Thymus (tissue), 11 donors: ENCODE measurements at regions not wholly inside any gene's neighbourhood (a gene's known extent, or its start where the extent isn't known, plus 50 kb on each side); places are given as distances from the start of the nearest gene placed in this dataset.

Experiments used
- DNase-seq, 9 donors: peaks; one replicate each; pipeline ENCODE4 v3.0.0-alpha.2; 2013; ENCODE audit warnings: low spot score in 9 of 9, low read depth in 6 of 9, missing footprints in 1 of 9
- H3K27ac ChIP-seq, 2 donors: one replicate each; pipeline ENCODE4 v1.5.1; 2013; ENCODE audit warnings: control low read depth in 1 of 2, low read depth in 1 of 2, low read length in 1 of 2, mild to moderate bottlenecking in 1 of 2, moderate library complexity in 1 of 2
- H3K27me3 ChIP-seq, 2 donors: one replicate each; pipeline ENCODE4 v1.5.1; 2013; ENCODE audit warnings: low read length in 1 of 2; ENCODE audit not compliant: control insufficient read depth in 2 of 2, insufficient read depth in 1 of 2
- H3K36me3 ChIP-seq, 2 donors: one replicate each; pipeline ENCODE4 v1.5.1; 2013; ENCODE audit warnings: low read length in 1 of 2, mild to moderate bottlenecking in 1 of 2, moderate library complexity in 1 of 2; ENCODE audit not compliant: control insufficient read depth in 2 of 2, insufficient read depth in 2 of 2
- H3K4me1 ChIP-seq, 2 donors: one replicate each; pipeline ENCODE4 v1.5.1; 2013; ENCODE audit warnings: low read length in 2 of 2; ENCODE audit not compliant: control insufficient read depth in 2 of 2, insufficient read depth in 2 of 2
- H3K4me3 ChIP-seq, 2 donors: one replicate each; pipeline ENCODE4 v1.5.1; 2013; ENCODE audit warnings: low read length in 2 of 2, control low read depth in 1 of 2, mild to moderate bottlenecking in 1 of 2
- H3K9me3 ChIP-seq, 2 donors: one replicate each; pipeline ENCODE4 v1.5.1; 2013; ENCODE audit warnings: low read length in 1 of 2, mild to moderate bottlenecking in 1 of 2; ENCODE audit not compliant: control insufficient read depth in 2 of 2, insufficient read depth in 1 of 2
- WGBS: extraction: QIAGEN DNeasy Blood & Tissue Kit; methylation state at CpG from one replicate; pipeline ENCODE4 v1.1.7; 2013; 5-methylcytosine and 5-hydroxymethylcytosine counted together
- donor health status: healthy.

DNA sequence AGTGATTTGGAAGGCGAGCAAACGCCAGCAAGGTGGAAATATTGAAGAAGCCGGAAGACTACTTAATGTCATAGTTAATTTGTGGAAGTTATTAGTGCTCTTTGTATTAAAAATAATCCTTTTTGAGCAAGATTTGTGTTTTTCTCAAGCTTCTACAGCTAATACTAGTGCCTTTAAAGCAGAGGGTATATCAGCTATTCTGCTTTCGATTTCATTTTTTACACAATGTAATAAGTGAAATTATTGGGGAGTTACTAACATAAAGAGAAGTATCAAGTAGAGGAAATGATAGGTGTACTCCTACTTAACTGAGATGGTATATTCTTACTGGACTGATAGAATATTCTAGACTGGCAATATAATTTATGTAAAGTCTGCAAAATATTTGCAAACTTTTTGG is 392.4 kb upstream of the DCN start:
- WGBS, result 96% methylated on average over 4 of the region's 4 CpGs
- no peaks in the 10 kb centered on the region for H3K9me3 ChIP-seq
- no peaks in the 10 kb centered on the region for H3K27me3 ChIP-seq
- H3K4me1 ChIP-seq, result no peaks in the 10 kb centered on the region
- H3K27ac ChIP-seq, result no peak overlapping the region
- no peak for DNase-seq
- H3K36me3 ChIP-seq, result no peaks in the 10 kb centered on the region
- no peak overlapping the region for H3K4me3 ChIP-seq

DNA sequence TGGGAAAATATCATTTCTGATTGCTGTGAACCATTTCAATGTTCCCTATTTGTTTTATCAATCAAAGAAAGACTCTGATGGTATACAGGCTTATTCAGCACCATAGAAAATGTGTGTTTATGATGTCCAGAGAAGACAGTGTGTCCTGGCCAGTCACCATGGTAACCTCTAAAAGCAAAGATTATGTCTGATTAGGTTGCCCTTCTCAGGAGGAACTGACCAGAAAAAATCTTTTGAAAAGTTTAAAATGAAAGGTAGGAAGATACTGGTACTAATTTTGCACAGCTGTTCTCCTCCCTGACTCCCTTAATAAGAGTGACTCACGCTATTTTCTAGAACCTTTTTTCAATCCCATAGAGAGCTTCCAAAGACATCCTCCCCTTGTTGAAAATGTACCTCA is 391.8 kb upstream of the DCN start:
- Histone ChIP-seq H3K4me1 (no peaks in the 10 kb centered on the region), H3K27ac (no peak overlapping the region), H3K9me3 (no peaks in the 10 kb centered on the region), H3K4me3 (no peak overlapping the region), H3K27me3 (no peaks in the 10 kb centered on the region), H3K36me3 (no peaks in the 10 kb centered on the region)
- 97% methylated on average over 1 of the region's 1 CpG for WGBS
- DNase-seq, result no peak

DNA sequence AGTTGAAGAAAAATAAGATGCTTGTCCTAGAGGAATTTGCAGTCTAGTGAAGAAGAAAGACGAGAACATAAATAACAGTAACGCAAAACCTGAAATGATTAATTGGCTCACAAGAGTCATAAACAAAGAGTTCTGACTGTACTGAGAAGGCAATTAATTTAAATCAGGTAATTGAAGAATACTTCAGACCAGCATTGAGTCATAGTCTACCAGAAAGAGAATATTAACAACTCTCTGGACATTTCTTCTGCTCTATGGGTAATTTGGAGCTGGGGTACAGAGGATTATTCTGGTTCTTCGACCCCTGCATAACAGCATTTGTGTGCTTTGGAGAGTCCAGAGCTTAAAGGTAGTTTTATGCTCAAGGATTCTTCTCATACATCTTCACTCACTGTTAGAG is 390.3 kb upstream of the DCN start:
- Histone ChIP-seq H3K9me3 (no peaks in the 10 kb centered on the region), H3K4me1 (no peaks in the 10 kb centered on the region), H3K27ac (no peak overlapping the region), H3K27me3 (no peaks in the 10 kb centered on the region), H3K4me3 (no peak overlapping the region), H3K36me3 (no peaks in the 10 kb centered on the region)
- DNase-seq, result no peak
- WGBS, result 96% methylated on average over 3 of the region's 3 CpGs

DNA sequence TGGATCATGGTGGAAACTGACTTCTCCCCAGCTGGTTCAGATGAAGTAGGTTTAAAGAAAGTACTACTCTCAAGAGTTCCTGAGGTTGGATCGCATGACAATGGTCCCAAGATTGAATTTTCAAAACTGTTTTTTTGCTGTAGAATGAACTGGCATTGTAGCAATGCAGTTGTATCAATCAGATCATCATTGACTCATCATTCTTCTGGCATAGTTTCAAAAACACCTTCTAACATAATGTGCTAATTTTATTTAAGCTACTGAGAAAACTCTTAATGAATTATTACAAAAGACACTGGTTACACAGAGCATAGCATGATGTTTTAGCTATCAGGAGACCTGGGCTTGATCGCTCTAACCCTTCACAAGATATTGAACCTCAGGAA is 384.5 kb upstream of the DCN start:
- Histone ChIP-seq H3K4me3 (no peak overlapping the region), H3K36me3 (no peaks in the 10 kb centered on the region), H3K27me3 (no peaks in the 10 kb centered on the region), H3K27ac (no peak overlapping the region), H3K4me1 (no peaks in the 10 kb centered on the region), H3K9me3 (no peaks in the 10 kb centered on the region)
- no peak for DNase-seq
- WGBS, result 99% methylated on average over 2 of the region's 2 CpGs

DNA sequence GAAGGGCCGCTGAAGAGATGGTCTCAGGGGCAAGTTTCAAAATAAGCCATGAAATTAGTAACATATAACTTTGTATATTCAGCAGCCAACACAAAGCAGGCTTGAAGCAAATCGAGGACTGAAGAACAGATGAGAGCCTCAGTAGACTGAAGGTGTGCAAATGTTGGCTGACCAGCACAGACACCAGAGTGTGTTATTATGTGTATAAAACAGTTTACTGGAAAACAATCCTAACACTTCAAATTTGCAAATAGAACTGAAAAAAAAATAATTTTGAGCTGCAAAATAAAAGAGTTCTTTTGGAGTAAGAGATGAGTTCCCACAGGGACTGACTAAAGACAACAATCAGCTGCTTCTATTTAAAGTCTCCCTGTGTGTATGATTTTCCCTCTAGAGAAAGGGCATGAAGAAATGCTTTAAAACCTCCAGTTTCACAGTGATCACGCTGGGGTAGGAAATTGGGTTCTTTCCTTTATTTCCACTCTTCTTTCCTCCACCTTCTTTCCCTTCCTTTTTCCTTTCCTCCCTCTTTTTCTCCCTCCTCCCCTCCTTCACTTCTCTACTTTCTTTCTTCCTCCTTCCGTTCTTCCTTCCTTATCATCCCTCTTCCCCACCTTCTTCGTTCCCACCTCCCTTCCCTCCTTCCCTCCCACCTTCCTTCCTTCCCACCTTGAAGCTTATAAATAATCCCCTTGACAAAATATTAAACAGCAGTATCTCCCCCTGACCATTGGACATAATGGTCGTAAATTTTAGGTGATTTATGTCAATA is 383.9 kb upstream of the DCN start:
- Histone ChIP-seq H3K9me3 (no peaks in the 10 kb centered on the region), H3K4me3 (no peak overlapping the region), H3K27me3 (no peaks in the 10 kb centered on the region), H3K4me1 (no peaks in the 10 kb centered on the region), H3K27ac (no peak overlapping the region), H3K36me3 (no peaks in the 10 kb centered on the region)
- DNase-seq, result no peak
- WGBS, result 84% methylated on average over 6 of the region's 6 CpGs

DNA sequence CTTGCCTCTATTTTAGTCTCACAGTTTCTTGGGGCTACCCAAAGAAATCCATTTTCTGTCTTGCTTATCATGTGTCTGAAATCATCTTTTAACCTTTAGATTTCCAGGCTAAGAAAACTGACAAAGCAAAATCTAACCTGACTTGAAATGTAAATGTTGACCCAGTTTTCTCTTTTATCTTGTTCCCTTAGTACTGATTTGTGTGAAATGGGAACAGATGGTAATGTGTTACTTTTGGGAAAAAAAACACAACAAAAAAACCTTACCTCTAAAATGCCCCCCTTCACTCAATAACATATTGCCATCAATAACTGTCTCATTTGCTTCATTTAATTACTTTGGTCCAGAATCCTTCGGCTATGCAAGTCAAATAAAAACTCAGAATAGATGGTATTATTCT is 383.2 kb upstream of the DCN start:
- H3K9me3 ChIP-seq, result no peaks in the 10 kb centered on the region
- H3K4me3 ChIP-seq, result no peak overlapping the region
- DNase-seq, result no peak
- no peaks in the 10 kb centered on the region for H3K4me1 ChIP-seq
- 94% methylated on average over 1 of the region's 1 CpG for WGBS
- no peaks in the 10 kb centered on the region for H3K27me3 ChIP-seq
- no peaks in the 10 kb centered on the region for H3K36me3 ChIP-seq
- no peak overlapping the region for H3K27ac ChIP-seq

DNA sequence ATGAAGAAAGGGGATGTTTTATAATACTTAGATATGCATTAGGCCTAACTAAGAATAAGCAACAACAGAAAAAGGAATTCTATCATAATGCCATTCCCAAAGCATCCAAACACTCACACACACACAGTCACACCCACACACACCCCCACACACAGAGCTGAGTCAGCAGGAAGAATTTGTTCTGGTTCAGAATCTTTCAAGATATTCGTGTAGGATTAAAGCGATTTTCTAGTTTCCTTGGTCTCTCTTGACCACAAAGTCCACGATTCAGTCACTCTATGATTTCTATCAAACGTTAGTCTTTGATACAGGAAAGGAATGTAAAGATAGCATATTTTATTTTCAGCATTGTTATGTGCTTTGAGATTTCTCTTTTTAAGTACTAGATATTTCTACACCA is 382.6 kb upstream of the DCN start:
- WGBS, result 64% methylated on average over 4 of the region's 4 CpGs
- Histone ChIP-seq H3K27ac (no peak overlapping the region), H3K4me3 (no peak overlapping the region), H3K9me3 (no peaks in the 10 kb centered on the region), H3K4me1 (no peaks in the 10 kb centered on the region), H3K36me3 (no peaks in the 10 kb centered on the region), H3K27me3 (no peaks in the 10 kb centered on the region)
- no peak for DNase-seq

DNA sequence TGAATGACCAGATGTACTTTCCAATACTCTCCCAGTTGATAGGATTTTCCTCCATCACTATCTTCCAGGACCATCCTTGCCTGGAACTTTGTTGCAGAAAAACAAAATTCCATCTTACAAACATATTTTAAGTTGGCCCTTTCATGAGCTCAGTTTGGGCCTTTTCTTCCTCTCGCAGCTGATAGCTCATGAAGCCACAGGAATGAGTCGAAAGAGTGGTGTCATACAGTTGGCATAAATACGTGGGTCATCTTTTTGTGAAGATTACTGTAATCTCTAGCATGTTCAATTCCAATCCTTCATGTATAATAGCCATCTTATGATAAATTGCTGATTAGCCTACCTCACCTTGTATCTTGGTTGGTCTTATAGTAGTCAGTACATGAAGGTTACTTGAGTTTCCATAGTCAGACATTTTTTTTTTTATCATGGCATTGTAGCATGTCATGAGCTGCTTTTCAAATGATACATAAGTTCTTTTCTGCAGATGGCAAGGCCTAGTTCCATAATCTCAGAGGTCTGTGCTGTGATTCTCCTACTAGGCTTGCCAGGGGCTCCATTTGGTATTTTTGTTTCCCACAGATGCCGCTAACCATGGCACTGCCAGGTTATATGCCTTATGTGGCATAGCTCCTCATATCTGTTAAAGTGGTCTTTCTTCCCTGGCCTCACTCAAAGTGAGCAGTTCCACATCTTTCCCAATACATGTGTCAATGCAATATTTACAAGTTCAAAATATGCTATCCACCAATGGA is 380.6 kb upstream of the DCN start:
- no peaks in the 10 kb centered on the region for H3K27me3 ChIP-seq
- DNase-seq, result no peak
- WGBS, result 97% methylated on average over 4 of the region's 4 CpGs
- H3K4me3 ChIP-seq, result no peak overlapping the region
- H3K4me1 ChIP-seq, result no peaks in the 10 kb centered on the region
- no peaks in the 10 kb centered on the region for H3K36me3 ChIP-seq
- no peak overlapping the region for H3K27ac ChIP-seq
- no peaks in the 10 kb centered on the region for H3K9me3 ChIP-seq

DNA sequence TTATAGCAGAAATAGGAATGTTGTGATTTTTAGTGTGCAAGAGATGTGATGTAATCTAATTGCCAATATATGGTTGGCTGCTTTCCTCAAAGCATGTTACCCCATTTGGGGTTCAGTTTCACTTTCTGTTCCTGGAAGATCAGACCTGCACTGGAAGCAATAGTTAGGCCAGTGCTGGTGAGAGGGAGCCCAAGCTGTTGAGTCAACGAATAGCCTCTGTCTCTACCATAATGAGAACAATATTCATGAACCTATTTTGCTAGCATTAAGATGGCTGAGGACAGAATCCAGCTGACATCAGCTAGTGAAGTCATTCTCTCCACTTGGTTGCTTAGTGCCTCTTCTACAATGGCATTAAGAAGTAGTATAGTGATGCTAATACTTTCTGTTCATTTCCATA is 379.9 kb upstream of the DCN start:
- H3K4me3 ChIP-seq, result no peak overlapping the region
- 89% methylated on average over 1 of the region's 1 CpG for WGBS
- peak in 1 of 9 donors; percentile 16 for DNase-seq
- H3K27ac ChIP-seq, result no peak overlapping the region
- no peaks in the 10 kb centered on the region for H3K36me3 ChIP-seq
- no peaks in the 10 kb centered on the region for H3K9me3 ChIP-seq
- no peaks in the 10 kb centered on the region for H3K4me1 ChIP-seq
- no peaks in the 10 kb centered on the region for H3K27me3 ChIP-seq
